Skeletal muscle cell (primary cell): ENCODE measurements at regions not wholly inside any gene's neighbourhood (a gene's known extent, or its start where the extent isn't known, plus 50 kb on each side); places are given as distances from the start of the nearest gene placed in this dataset.

ENCODE experiments used
- DNase-seq: peaks from one replicate; pipeline ENCODE4 v3.0.0-alpha.2; 2010; ENCODE audit warnings: low read depth
- H3K4me3 ChIP-seq: 2 replicates; pipeline ENCODE4 v1.5.1; 2011; ENCODE audit warnings: low read depth, mild to moderate bottlenecking, control low read depth, low read length, moderate library complexity

- no peak for DNase-seq
- H3K4me3 ChIP-seq: no peak overlapping the region
Observed at GRCh38 chr10:133008736-133009135, 66.4 kb upstream of the CFAP46 start.

GRCh38 chr10:133008196-133008595 is 65.8 kb upstream of the CFAP46 start:
- DNase-seq: no peak
- H3K4me3 ChIP-seq: no peak overlapping the region

DNA sequence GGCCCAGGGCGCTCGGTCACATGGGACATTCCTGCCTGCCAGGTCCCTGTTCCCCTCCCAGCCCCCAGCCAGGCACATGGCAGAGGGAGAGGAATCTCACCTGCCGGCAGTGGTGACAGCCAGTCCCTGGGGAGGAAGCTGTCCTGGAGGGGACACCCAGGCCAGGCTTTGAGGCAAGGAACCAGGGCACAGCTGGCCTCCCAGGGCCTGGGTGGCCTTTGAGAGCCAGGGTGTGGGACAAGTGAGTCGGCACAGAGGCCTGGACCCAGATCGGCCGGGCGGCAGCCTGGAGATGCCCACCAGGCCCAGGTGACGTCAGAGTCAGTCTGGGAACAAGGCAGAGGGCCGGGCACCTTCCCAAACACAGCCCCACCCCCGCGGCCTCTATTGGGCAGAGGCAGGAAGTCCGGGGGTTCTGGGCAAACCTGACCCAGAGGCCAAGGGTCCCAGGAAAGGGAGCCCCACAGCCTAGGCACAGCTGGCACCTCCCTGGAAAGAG is 65.0 kb upstream of the CFAP46 start:
- H3K4me3 ChIP-seq: no peak overlapping the region
- DNase-seq: no peak

DNA sequence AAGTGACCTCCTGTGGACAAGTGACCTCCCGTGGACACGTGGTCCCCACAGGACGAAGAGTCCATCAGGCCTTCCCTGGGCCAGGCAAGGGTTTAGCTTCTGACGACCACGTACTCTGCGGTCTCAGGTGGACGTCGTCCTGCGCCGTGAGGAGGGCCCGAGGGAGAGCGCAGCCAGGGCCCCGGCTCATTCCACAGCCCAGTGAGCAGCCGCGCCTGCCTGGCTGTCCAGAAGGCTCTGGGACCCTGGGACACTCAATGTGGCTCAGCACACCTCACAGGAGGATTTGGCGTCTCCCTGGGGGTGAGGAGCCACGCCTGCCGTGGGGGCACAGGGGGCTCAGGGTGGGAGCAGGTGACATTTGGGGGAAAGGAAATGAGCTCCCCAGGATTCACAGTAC is 64.4 kb upstream of the CFAP46 start:
- no peak overlapping the region for H3K4me3 ChIP-seq
- DNase-seq: no peak

GRCh38 chr10:133006202-133006601 is 63.8 kb upstream of the CFAP46 start:
- no peak overlapping the region for H3K4me3 ChIP-seq

GRCh38 chr10:133004478-133004877 is 62.1 kb upstream of the CFAP46 start:
- no peak for DNase-seq
- no peak overlapping the region for H3K4me3 ChIP-seq

More at GRCh38 chr10:133006202-133006601, 63.8 kb upstream of the CFAP46 start:
- no peak for DNase-seq

- no peak overlapping the region for H3K4me3 ChIP-seq
- no peak for DNase-seq
Observed at GRCh38 chr10:133003188-133003587, 60.8 kb upstream of the CFAP46 start.

- no peak for DNase-seq
- H3K4me3 ChIP-seq: no peak overlapping the region
Observed at GRCh38 chr10:133002685-133003084, 60.3 kb upstream of the CFAP46 start.

DNA sequence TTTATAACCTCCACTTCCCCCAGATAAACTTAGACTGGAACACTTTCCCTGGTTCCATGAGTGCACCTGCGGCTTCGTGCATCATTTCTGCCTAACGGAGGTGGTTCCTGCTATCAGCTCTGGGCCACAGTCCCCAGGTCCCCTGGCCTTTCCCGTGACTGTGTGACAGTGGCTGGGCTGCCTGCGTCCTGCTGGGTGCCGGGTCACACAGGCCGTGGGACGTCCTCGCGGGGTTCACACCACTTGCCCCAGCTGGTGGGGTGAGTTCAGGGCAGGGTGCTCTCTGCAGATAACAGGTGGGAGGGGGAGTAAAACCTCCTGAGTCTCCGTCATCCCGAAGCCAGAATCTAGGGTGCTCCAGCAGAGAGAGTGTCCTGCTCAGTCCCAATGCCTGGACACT is 58.7 kb upstream of the CFAP46 start:
- H3K4me3 ChIP-seq: no peak overlapping the region
- DNase-seq: no peak

GRCh38 chr10:133000648-133001047 is 58.3 kb upstream of the CFAP46 start:
- H3K4me3 ChIP-seq: no peak overlapping the region
- no peak for DNase-seq

DNA sequence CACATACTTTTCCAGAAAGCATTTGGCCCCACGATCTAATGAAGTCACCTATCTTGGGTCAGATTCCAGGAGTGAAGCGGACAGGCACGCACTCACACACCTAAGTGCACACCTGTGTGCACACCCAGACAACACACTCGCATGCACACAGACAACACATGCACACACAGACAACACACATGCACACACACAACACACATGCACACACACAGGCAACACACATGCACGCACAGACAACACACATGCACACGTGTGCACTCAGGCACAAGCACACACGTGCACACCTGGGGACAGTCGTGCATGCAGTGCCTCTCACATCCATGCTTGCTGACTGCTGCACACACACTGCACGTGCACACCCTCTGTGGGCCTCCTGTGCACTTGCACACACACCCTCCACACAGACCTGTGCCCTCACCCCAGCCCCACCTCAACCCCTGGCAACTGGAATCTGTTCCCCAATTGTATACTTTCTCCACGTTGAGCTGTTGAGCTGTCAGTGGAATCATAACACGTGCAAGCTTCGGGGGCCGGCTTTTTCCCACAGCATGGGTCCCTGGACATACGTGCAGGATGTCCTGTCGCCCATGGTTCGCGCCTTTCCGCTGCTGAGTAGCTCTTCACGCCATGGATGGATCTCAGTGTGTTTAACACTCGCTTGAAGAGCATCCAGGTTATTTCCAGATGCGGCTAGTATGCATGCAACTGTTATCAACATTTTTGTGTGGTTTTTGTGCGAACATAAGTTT is 55.3 kb upstream of the CFAP46 start:
- no peak overlapping the region for H3K4me3 ChIP-seq

GRCh38 chr10:132996603-132997343 is 54.4 kb upstream of the CFAP46 start:
- DNase-seq: no peak
- no peak overlapping the region for H3K4me3 ChIP-seq

More for the DNA sequence above, 55.3 kb upstream of the CFAP46 start:
- no peak for DNase-seq

GRCh38 chr10:132995909-132996602 is 53.7 kb upstream of the CFAP46 start:
- H3K4me3 ChIP-seq: no peak overlapping the region
- DNase-seq: no peak

DNA sequence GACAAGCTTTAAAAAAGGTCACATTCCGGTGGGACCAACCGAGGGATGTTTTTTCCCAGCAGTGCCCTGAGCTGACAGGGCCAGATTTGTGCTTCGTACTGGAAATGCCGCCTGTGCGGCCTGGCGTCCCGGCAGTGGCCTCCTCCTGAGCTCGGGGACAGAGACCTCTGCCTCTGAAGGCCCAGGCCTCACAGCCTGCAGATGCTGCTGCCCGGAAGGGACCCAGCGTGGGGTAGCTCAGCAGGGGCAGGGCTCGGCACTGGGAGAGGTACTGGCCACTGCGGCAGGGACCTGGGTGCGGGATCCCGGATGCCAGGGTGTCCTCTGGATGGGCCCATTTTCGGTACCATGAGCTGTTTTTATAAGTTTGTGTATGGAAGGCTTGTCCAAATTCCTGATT is 52.4 kb upstream of the CFAP46 start:
- DNase-seq: no peak
- peak overlapping the region; percentile 28 for H3K4me3 ChIP-seq

DNA sequence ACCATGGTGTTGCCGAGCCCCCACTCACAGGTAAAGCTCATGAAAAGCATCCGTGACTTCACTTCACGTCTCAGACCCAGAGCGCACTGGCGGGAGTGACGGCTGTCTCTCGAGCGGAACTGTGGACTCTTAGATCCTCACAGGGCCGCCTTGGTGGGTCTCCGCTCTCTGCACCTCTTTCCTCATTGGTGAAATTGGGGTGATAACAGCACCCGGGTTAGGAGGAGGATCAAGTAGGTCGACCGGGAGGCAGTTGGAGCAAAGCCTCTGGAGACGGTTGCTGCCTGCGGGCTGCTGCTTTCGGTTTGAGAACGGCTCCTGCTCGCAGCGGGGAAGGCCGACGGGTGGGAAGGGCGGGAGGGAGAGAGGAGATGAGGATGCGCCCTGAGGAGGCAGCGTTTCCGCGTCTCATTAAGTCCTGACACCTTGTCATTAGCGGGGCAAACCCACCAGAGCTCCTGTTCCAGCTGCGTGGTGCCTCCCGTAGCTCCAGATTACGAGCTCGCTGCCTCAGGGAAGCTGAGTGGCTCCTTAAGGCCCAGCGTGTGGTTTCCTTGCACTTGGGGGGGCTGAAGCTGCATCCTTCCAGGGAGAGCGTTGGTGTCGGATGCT is 51.9 kb upstream of the CFAP46 start:
- no peak for DNase-seq
- peak overlapping the region; percentile 28 for H3K4me3 ChIP-seq

GRCh38 chr10:132993271-132994184 is 51.2 kb upstream of the CFAP46 start:
- no peak overlapping the region for H3K4me3 ChIP-seq
- no peak for DNase-seq

DNA sequence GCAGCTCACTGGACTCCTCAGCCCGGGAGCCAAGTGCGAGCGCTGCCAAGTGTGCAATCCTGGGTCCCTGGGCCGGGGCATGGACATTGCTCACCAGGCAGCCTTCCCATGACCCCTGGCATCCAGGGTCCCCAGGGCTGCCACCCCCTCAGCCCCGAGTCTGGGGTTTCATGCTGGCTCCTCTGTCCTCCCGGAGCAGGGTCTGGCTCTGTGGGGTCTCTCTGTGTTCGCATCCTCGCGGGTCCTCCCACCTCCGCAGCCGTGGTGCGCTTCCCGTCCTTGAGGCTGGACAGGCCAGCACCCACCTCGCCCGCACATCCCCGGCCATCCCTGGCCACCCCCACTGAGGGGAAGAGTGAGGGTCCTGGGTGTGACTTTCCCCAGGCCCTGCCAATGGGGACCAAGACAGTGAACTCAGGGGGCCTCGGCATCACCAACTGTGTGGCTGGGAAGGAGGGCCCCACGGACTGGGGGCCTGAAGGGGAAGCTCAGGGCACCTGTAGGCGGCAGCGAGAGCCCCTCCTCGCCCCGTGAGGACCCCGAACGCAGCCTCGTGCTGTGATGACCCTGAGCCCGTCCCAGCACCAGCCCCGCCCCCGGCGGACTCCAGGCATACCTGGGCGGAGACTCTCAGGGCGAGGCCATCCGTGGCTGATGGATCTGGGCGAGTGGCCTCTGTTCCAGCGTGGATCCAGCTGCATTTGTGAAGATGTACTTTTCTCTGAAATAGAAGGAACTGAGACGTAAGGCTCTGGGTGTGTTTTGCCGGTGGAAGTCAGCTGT is 50.3 kb upstream of the CFAP46 start:
- no peak overlapping the region for H3K4me3 ChIP-seq
- no peak for DNase-seq
